NT2/D1 (cell line): ENCODE measurements at regions not wholly inside any gene's neighbourhood (a gene's known extent, or its start where the extent isn't known, plus 50 kb on each side); places are given as distances from the start of the nearest gene placed in this dataset.
A peak's percentile ranks its signal among the peaks of the same experiment; 100 is the strongest.

Experiments
- DNase-seq: peaks from one replicate; pipeline ENCODE4 v3.0.0-alpha.2; 2011; ENCODE audit warnings: low read depth, low spot score
- H3K27me3 ChIP-seq: 2 replicates; pipeline ENCODE4 v1.6.0; 2011; ENCODE audit warnings: mild to moderate bottlenecking; ENCODE audit not compliant: insufficient read length, insufficient read depth
- H3K36me3 ChIP-seq: 2 replicates; pipeline ENCODE4 v1.6.1; 2011; ENCODE audit warnings: mild to moderate bottlenecking, low read length, mixed read lengths; ENCODE audit not compliant: insufficient read depth, insufficient read length
- H3K4me1 ChIP-seq: 2 replicates; pipeline ENCODE4 v1.5.1; 2011; ENCODE audit not compliant: insufficient read depth, insufficient read length
- H3K4me3 ChIP-seq: 2 replicates; pipeline ENCODE4 v1.5.1; 2011; ENCODE audit warnings: low read depth; ENCODE audit not compliant: insufficient read length
- H3K9ac ChIP-seq: 2 replicates; pipeline ENCODE4 v1.6.0; 2011; ENCODE audit warnings: low read depth; ENCODE audit not compliant: insufficient read length
- H3K9me3 ChIP-seq: 2 replicates; pipeline ENCODE4 v1.5.1; 2011; ENCODE audit warnings: mild to moderate bottlenecking, low read length; ENCODE audit not compliant: insufficient read depth
- SUZ12 ChIP-seq: IDR thresholded peaks from 2 replicates; pipeline ENCODE4 v1.6.1; 2011; ENCODE audit not compliant: insufficient read length, insufficient read depth; ENCODE audit errors: extremely low read depth
- YY1 ChIP-seq: IDR thresholded peaks from 2 replicates; pipeline ENCODE4 v1.6.1; 2011; ENCODE audit not compliant: insufficient read length, insufficient read depth
- ZNF274 ChIP-seq: IDR thresholded peaks from 2 replicates; pipeline ENCODE4 v1.6.1; 2011; ENCODE audit warnings: mild to moderate bottlenecking, low read depth, low read length

GRCh38 chr5:142475102-142475513 is 150.3 kb upstream of the SPRY4 start:
- DNase-seq = peak; percentile 88
- no peak overlapping the region for H3K4me3 ChIP-seq
- H3K9ac ChIP-seq = no peak overlapping the region
- H3K36me3 ChIP-seq = no peaks in the 10 kb centered on the region
- TF ChIP-seq YY1 (no peak), SUZ12 (no peak), ZNF274 (no peak)
- no peaks in the 10 kb centered on the region for H3K4me1 ChIP-seq
- peaks cover 19% of the 10 kb centered on the region for H3K9me3 ChIP-seq
- H3K27me3 ChIP-seq = no peaks in the 10 kb centered on the region

- no peak for DNase-seq
- Histone ChIP-seq H3K36me3 (no peaks in the 10 kb centered on the region), H3K27me3 (no peaks in the 10 kb centered on the region), H3K9me3 (peaks cover 14% of the 10 kb centered on the region), H3K4me3 (no peak overlapping the region), H3K4me1 (no peaks in the 10 kb centered on the region), H3K9ac (no peak overlapping the region)
- TF ChIP-seq YY1 = no peak
- no peak for TF ChIP-seq ZNF274
- TF ChIP-seq SUZ12 = no peak
Measured at GRCh38 chr5:142474431-142475094, 149.7 kb upstream of the SPRY4 start.

GRCh38 chr5:142473038-142473437 is 148.2 kb upstream of the SPRY4 start:
- Histone ChIP-seq H3K4me1 (no peaks in the 10 kb centered on the region), H3K9ac (no peak overlapping the region)

GRCh38 chr5:142472306-142472951 is 147.6 kb upstream of the SPRY4 start:
- no peak for DNase-seq
- H3K9me3 ChIP-seq = no peaks in the 10 kb centered on the region; the same call in 1 of the 2 replicates
- no peaks in the 10 kb centered on the region for H3K4me1 ChIP-seq
- no peak overlapping the region for H3K4me3 ChIP-seq
- H3K27me3 ChIP-seq = no peaks in the 10 kb centered on the region
- no peak for TF ChIP-seq YY1
- TF ChIP-seq ZNF274 = no peak
- no peak for TF ChIP-seq SUZ12
- no peaks in the 10 kb centered on the region for H3K36me3 ChIP-seq
- H3K9ac ChIP-seq = no peak overlapping the region

More at GRCh38 chr5:142473038-142473437, 148.2 kb upstream of the SPRY4 start:
- DNase-seq = no peak
- Histone ChIP-seq H3K9me3 (no peaks in the 10 kb centered on the region), H3K36me3 (no peaks in the 10 kb centered on the region), H3K4me3 (no peak overlapping the region), H3K27me3 (no peaks in the 10 kb centered on the region)
- TF ChIP-seq ZNF274 = no peak
- no peak for TF ChIP-seq SUZ12
- TF ChIP-seq YY1 = no peak

- Histone ChIP-seq H3K4me1 (no peaks in the 10 kb centered on the region), H3K36me3 (no peaks in the 10 kb centered on the region), H3K9ac (no peak overlapping the region), H3K4me3 (no peak overlapping the region), H3K27me3 (no peaks in the 10 kb centered on the region), H3K9me3 (no peaks in the 10 kb centered on the region; the same call in 1 of the 2 replicates)
- no peak for DNase-seq
- TF ChIP-seq SUZ12 = no peak
- TF ChIP-seq ZNF274 = no peak
- TF ChIP-seq YY1 = no peak
Measured at GRCh38 chr5:142466195-142466971, 141.6 kb upstream of the SPRY4 start.

- H3K27me3 ChIP-seq = no peaks in the 10 kb centered on the region
- H3K9me3 ChIP-seq = no peaks in the 10 kb centered on the region; the same call in 1 of the 2 replicates
- TF ChIP-seq ZNF274 (no peak), YY1 (no peak), SUZ12 (no peak)
- no peaks in the 10 kb centered on the region for H3K36me3 ChIP-seq
- no peak overlapping the region for H3K4me3 ChIP-seq
- no peaks in the 10 kb centered on the region for H3K4me1 ChIP-seq
- no peak for DNase-seq
- H3K9ac ChIP-seq = no peak overlapping the region
Measured at GRCh38 chr5:142465476-142465875, 140.7 kb upstream of the SPRY4 start.

- no peak overlapping the region for H3K4me3 ChIP-seq
- no peaks in the 10 kb centered on the region; the same call in 1 of the 2 replicates for H3K9me3 ChIP-seq
- TF ChIP-seq YY1 (no peak), ZNF274 (no peak), SUZ12 (no peak)
- no peak for DNase-seq
- no peaks in the 10 kb centered on the region for H3K27me3 ChIP-seq
- H3K9ac ChIP-seq = no peak overlapping the region
- no peaks in the 10 kb centered on the region for H3K36me3 ChIP-seq
- H3K4me1 ChIP-seq = no peaks in the 10 kb centered on the region
Measured at GRCh38 chr5:142463904-142464303, 139.1 kb upstream of the SPRY4 start.
